TTC549 (cell line): ENCODE measurements at regions not wholly inside any gene's neighbourhood (a gene's known extent, or its start where the extent isn't known, plus 50 kb on each side); places are given as distances from the start of the nearest gene placed in this dataset.

Source experiments
- FAIRE-seq: peaks from 2 replicates; lab custom pipeline; 2012; peaks lifted over from hg19 to GRCh38; lab: Jason Lieb, UNC

- no peak for FAIRE-seq
Measured at GRCh38 chr4:81771721-81772120, 300.0 kb upstream of the RASGEF1B start.

GRCh38 chr4:81769244-81769643, 297.5 kb upstream of the RASGEF1B start:
- FAIRE-seq: no peak

GRCh38 chr4:81758574-81759264, 287.0 kb upstream of the RASGEF1B start:
- no peak for FAIRE-seq

- FAIRE-seq: no peak
Measured at GRCh38 chr4:81757691-81758090, 286.0 kb upstream of the RASGEF1B start.

- no peak for FAIRE-seq
Measured at GRCh38 chr4:81756973-81757372, 285.3 kb upstream of the RASGEF1B start.

GRCh38 chr4:81756042-81756441, 284.3 kb upstream of the RASGEF1B start:
- FAIRE-seq: no peak

- FAIRE-seq: no peak
Measured at GRCh38 chr4:81754169-81754568, 282.5 kb upstream of the RASGEF1B start.

- FAIRE-seq: no peak
Measured at GRCh38 chr4:81751531-81752289, 280.0 kb upstream of the RASGEF1B start.

GRCh38 chr4:81747242-81747930, 275.7 kb upstream of the RASGEF1B start:
- FAIRE-seq: no peak

- no peak for FAIRE-seq
Measured at GRCh38 chr4:81746773-81747172, 275.1 kb upstream of the RASGEF1B start.

GRCh38 chr4:81746071-81746470, 274.4 kb upstream of the RASGEF1B start:
- no peak for FAIRE-seq

GRCh38 chr4:81745050-81745449, 273.3 kb upstream of the RASGEF1B start:
- FAIRE-seq: no peak

GRCh38 chr4:81743731-81744435, 272.2 kb upstream of the RASGEF1B start:
- FAIRE-seq: no peak

GRCh38 chr4:81740487-81740886, 268.8 kb upstream of the RASGEF1B start:
- no peak for FAIRE-seq

GRCh38 chr4:81738891-81739290, 267.2 kb upstream of the RASGEF1B start:
- FAIRE-seq: no peak

- no peak for FAIRE-seq
Measured at GRCh38 chr4:81737865-81738559, 266.3 kb upstream of the RASGEF1B start.

- no peak for FAIRE-seq
Measured at GRCh38 chr4:81736324-81736723, 264.6 kb upstream of the RASGEF1B start.

- no peak for FAIRE-seq
Measured at GRCh38 chr4:81732980-81733379, 261.3 kb upstream of the RASGEF1B start.

GRCh38 chr4:81724925-81725329, 253.2 kb upstream of the RASGEF1B start:
- no peak for FAIRE-seq

- FAIRE-seq: no peak
Measured at GRCh38 chr4:81723927-81724587, 252.3 kb upstream of the RASGEF1B start.
